ENCODE measurements at regions not wholly inside any gene's neighbourhood (a gene's known extent, or its start where the extent isn't known, plus 50 kb on each side); places are given as distances from the start of the nearest gene placed in this dataset.

DNA sequence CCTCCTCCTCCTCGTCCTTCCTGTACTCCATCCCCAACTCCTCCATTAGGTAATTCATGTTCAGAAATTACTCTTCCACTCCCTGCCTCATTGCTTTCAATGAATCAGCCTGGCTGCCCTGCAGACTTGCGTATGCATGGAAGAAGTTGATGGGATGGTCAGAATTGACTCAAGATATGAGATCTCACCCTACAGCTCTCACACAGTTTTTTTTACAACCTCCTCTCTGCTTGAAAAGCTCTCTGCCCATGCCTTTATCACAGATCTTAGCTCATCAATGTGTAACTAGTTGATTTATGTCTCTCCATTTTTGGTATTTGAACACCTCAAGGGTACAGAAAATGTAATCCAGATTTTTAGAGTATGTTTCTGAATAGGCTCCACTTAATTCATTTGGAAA lies 506.9 kb downstream of the TBC1D4 start:
- Mint-ChIP-seq H3K4me1 (ENCODE audit: low read depth) (no peaks in the 10 kb centered on the region), H3K4me3 (no peak overlapping the region), H3K36me3 (ENCODE audit: low read depth) (no peaks in the 10 kb centered on the region), H3K9me3 (no peaks in the 10 kb centered on the region), H3K27me3 (peaks cover 20% of the 10 kb centered on the region), H3K27ac (no peak overlapping the region)
- ChIA-PET POLR2A (no interaction called here), CTCF (no interaction called here)
- Histone ChIP-seq H3K27me3 (ENCODE audit: control insufficient read depth in 1 of 2, insufficient read depth in 2 of 2, low read length in 2 of 2) (peaks cover 0 to 5% of the 10 kb centered on the region in 2 experiments), H3K27ac (ENCODE audit: low read depth in 1 of 2, low read length in 2 of 2) (no peak overlapping the region), H3K9me3 (ENCODE audit: control insufficient read depth in 1 of 2, insufficient read depth in 1 of 2, low read length in 2 of 2) (no peaks in the 10 kb centered on the region), H3K4me3 (ENCODE audit: low read length) (no peak overlapping the region), H3K36me3 (ENCODE audit: insufficient read depth, low read length) (no peaks in the 10 kb centered on the region), H3K4me1 (ENCODE audit: insufficient read depth, low read length) (no peaks in the 10 kb centered on the region)
- no peak for ATAC-seq (ENCODE audit: poor library complexity)
- TF ChIP-seq CTCF (IDR thresholded peaks at IDR 0.05), result no peak
- intact Hi-C loops (cut with DNase I, micrococcal nuclease), result no loop called here
- no peak for DNase-seq

DNA sequence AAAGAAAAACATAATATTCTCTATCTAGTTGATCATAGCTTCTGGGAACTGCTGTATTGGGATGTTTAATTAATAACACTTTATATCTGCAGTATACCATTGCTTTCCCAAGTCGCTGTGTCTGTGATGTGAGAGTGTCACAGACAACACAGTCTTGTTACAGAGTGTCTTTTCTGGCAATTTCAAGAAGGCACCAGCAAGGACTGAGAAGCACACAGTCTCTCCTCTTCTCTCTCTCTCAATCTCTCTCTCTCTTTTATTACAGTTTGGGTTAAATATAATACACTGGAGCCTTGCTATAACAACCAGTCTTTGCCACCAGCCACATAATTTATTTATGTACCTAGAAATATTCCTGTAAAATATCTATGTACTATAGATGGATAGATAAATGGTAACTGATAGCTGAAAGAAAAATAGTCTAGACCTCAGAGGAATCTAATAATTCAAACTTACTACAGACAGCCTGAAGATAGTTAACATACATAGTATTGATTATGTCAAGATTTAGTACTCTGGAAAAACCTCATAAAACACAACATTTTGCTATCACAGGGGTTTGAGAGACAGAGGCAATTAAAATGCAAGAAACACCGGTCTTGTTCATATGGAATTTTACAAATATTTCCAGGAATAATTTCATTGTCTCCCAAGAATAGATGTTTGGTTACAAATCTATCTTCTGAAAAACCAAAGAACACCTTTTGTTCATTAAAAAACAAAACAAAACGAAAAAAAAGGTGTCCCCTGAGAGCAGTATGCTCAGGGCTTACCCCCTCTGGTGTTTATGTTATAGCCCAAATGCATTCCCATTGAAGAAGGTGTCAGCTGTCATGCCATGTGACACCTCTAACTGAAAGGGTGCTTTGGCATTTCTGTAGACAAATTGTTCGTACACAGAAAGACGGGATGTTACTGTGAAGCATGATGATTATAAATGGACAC lies 507.8 kb downstream of the TBC1D4 start:
- peaks cover 20% of the 10 kb centered on the region for H3K27me3 Mint-ChIP-seq
- ChIA-PET CTCF (no interaction called here), POLR2A (no interaction called here)
- Histone ChIP-seq H3K4me1 (ENCODE audit: insufficient read depth, low read length) (no peaks in the 10 kb centered on the region), H3K9me3 (ENCODE audit: control insufficient read depth in 1 of 2, insufficient read depth in 1 of 2, low read length in 2 of 2) (no peaks in the 10 kb centered on the region), H3K36me3 (ENCODE audit: insufficient read depth, low read length) (no peaks in the 10 kb centered on the region), H3K4me3 (ENCODE audit: low read length) (no peak overlapping the region), H3K27me3 (ENCODE audit: control insufficient read depth in 1 of 2, insufficient read depth in 2 of 2, low read length in 2 of 2) (peaks cover 0 to 5% of the 10 kb centered on the region in 2 experiments), H3K27ac (ENCODE audit: low read depth in 1 of 2, low read length in 2 of 2) (no peak overlapping the region)
- ATAC-seq (ENCODE audit: poor library complexity), result no peak
- H3K4me3 Mint-ChIP-seq, result no peak overlapping the region
- no peak for TF ChIP-seq CTCF (IDR thresholded peaks at IDR 0.05)
- H3K27ac Mint-ChIP-seq, result no peak overlapping the region
- no peaks in the 10 kb centered on the region for H3K9me3 Mint-ChIP-seq
- intact Hi-C loops (cut with DNase I, micrococcal nuclease), result no loop called here
- no peaks in the 10 kb centered on the region for H3K36me3 Mint-ChIP-seq (ENCODE audit: low read depth)
- no peak for DNase-seq
- H3K4me1 Mint-ChIP-seq (ENCODE audit: low read depth), result no peaks in the 10 kb centered on the region

DNA sequence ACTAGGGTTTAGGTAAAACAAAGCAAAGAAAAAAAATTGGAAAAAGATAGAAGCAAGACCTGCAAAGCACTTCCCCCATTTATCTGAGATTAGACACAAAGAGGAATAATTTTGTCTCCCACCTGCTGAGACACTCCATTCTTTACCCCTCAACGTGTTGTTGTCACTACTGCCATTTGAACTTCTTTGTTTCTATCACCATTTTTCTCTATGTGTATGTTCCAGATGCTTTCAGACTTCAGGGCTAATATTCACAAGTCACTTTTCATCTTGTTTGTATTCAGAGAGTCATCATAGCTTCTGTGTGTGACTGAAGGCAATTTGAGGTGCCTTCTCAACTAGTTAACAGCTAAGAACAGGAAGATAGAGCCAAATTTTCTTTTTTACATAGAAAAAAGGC lies 512.5 kb downstream of the TBC1D4 start:
- ATAC-seq (ENCODE audit: poor library complexity) (no peak), DNase-seq (no peak)
- H3K27ac Mint-ChIP-seq, result no peak overlapping the region
- CTCF ChIA-PET, result no interaction called here
- H3K36me3 Mint-ChIP-seq (ENCODE audit: low read depth), result no peaks in the 10 kb centered on the region
- H3K27me3 ChIP-seq (ENCODE audit: control insufficient read depth in 1 of 2, insufficient read depth in 2 of 2, low read length in 2 of 2), result no peaks in the 10 kb centered on the region
- no peaks in the 10 kb centered on the region for H3K9me3 ChIP-seq (ENCODE audit: control insufficient read depth in 1 of 2, insufficient read depth in 1 of 2, low read length in 2 of 2)
- no peak overlapping the region for H3K4me3 ChIP-seq (ENCODE audit: low read length)
- H3K4me1 Mint-ChIP-seq (ENCODE audit: low read depth), result no peaks in the 10 kb centered on the region
- POLR2A ChIA-PET, result no interaction called here
- no peaks in the 10 kb centered on the region for H3K9me3 Mint-ChIP-seq
- no peak for TF ChIP-seq CTCF (IDR thresholded peaks at IDR 0.05)
- intact Hi-C loops (cut with DNase I, micrococcal nuclease), result no loop called here
- peaks cover 4% of the 10 kb centered on the region for H3K27me3 Mint-ChIP-seq
- no peak overlapping the region for H3K4me3 Mint-ChIP-seq
- H3K4me1 ChIP-seq (ENCODE audit: insufficient read depth, low read length), result no peaks in the 10 kb centered on the region
- H3K36me3 ChIP-seq (ENCODE audit: insufficient read depth, low read length), result no peaks in the 10 kb centered on the region
- H3K27ac ChIP-seq (ENCODE audit: low read depth in 1 of 2, low read length in 2 of 2), result no peak overlapping the region
